CD4-positive, alpha-beta T cell (primary cell): ENCODE measurements at regions not wholly inside any gene's neighbourhood (a gene's known extent, or its start where the extent isn't known, plus 50 kb on each side); places are given as distances from the start of the nearest gene placed in this dataset.

Experiments
- ATAC-seq: fragments of 200-7000 bp; cut with Tn5 transposase; one replicate; pipeline ENCODE4 v1.10.0; 2022; ENCODE audit warnings: mild to moderate bottlenecking; ENCODE audit not compliant: poor library complexity
- CTCF ChIA-PET: fragments of 350-600 bp; sonication (Branson Sonifier 250); formaldehyde crosslinking; loops from one replicate; lab custom pipeline; 2021; ENCODE audit warnings: antibody characterized with exemption, inconsistent platforms; lab: Charles Lee
- POLR2A ChIA-PET: fragments of 350-600 bp; sonication (Branson Sonifier 250); formaldehyde crosslinking; loops from one replicate; lab custom pipeline; 2021; ENCODE audit warnings: antibody characterized with exemption, inconsistent platforms; lab: Charles Lee
- DNase-seq, 14 experiments: peaks; one replicate each; pipeline ENCODE4 v3.0.0-alpha.2; 2013 to 2020; ENCODE audit warnings: mixed read lengths in 2 of 14
- H3K27ac ChIP-seq, 2 donors: one replicate each; pipeline versions ENCODE4 v1.5.1 to v1.7.0; 2013; ENCODE audit warnings: low read length in 2 of 2, low read depth in 1 of 2, mild to moderate bottlenecking in 1 of 2
- H3K27me3 ChIP-seq, 2 experiments: 1 replicate in 1 of 2; 2 replicates in 1 of 2; pipeline versions ENCODE4 v1.6.1 to v1.7.0; 2013; ENCODE audit warnings: low read length in 2 of 2, control low read depth in 1 of 2, mild to moderate bottlenecking in 1 of 2, moderate library complexity in 1 of 2; ENCODE audit not compliant: insufficient read depth in 2 of 2, control insufficient read depth in 1 of 2
- H3K36me3 ChIP-seq: one replicate; pipeline ENCODE4 v1.6.1; 2013; ENCODE audit warnings: low read length, control low read depth; ENCODE audit not compliant: insufficient read depth
- H3K4me1 ChIP-seq: one replicate; pipeline ENCODE4 v1.6.1; 2013; ENCODE audit warnings: low read length, control low read depth; ENCODE audit not compliant: insufficient read depth
- H3K4me3 ChIP-seq: one replicate; pipeline ENCODE4 v1.5.1; 2013; ENCODE audit warnings: mild to moderate bottlenecking, low read length, moderate library complexity
- H3K9me3 ChIP-seq, 2 experiments: 1 replicate in 1 of 2; 2 replicates in 1 of 2; pipeline versions ENCODE4 v1.6.1 to v1.7.0; 2013; ENCODE audit warnings: low read length in 2 of 2, mild to moderate bottlenecking in 2 of 2, control low read depth in 1 of 2, moderate library complexity in 1 of 2; ENCODE audit not compliant: control insufficient read depth in 1 of 2, insufficient read depth in 1 of 2
- H3K27ac Mint-ChIP-seq: one replicate; pipeline ENCODE4 v1.8.0; 2020; ENCODE audit warnings: mixed read lengths
- H3K27me3 Mint-ChIP-seq: one replicate; pipeline ENCODE4 v1.8.0; 2021; ENCODE audit warnings: mixed read lengths
- H3K36me3 Mint-ChIP-seq: one replicate; pipeline ENCODE4 v1.8.0; 2021; ENCODE audit warnings: low read depth, mixed read lengths
- H3K4me1 Mint-ChIP-seq: one replicate; pipeline ENCODE4 v1.8.0; 2021; ENCODE audit warnings: low read depth, mixed read lengths
- H3K4me3 Mint-ChIP-seq: one replicate; pipeline ENCODE4 v1.8.0; 2020; ENCODE audit warnings: mild to moderate bottlenecking, mixed read lengths
- H3K9me3 Mint-ChIP-seq: one replicate; pipeline ENCODE4 v1.8.0; 2020; ENCODE audit warnings: mixed read lengths
- CTCF ChIP-seq: fragments of 200-600 bp; IDR thresholded peaks from one replicate; pipeline ENCODE4 v1.8.0; 2022; ENCODE audit warnings: antibody characterized with exemption, mild to moderate bottlenecking
- intact Hi-C, 2 experiments: fragments of 100-400 bp; cut with DNase I in 1 of 2; cut with micrococcal nuclease in 1 of 2; formaldehyde crosslinking; loops; one replicate each; pipeline versions ENCODE4 v1.15.1 to v1.9.0; 2023 to 2025; cut with DNase I, micrococcal nuclease

- H3K4me3 ChIP-seq = no peak overlapping the region
- TF ChIP-seq CTCF = no peak
- no peaks in the 10 kb centered on the region for H3K9me3 ChIP-seq
- CTCF ChIA-PET = no interaction called here
- no peak overlapping the region for H3K27ac Mint-ChIP-seq
- H3K27me3 ChIP-seq = no peaks in the 10 kb centered on the region
- intact Hi-C loops = no loop called here
- H3K9me3 Mint-ChIP-seq = no peaks in the 10 kb centered on the region
- no peaks in the 10 kb centered on the region for H3K4me1 Mint-ChIP-seq
- no peak for DNase-seq
- no peak overlapping the region for H3K4me3 Mint-ChIP-seq
- POLR2A ChIA-PET = no interaction called here
- no peaks in the 10 kb centered on the region for H3K4me1 ChIP-seq
- no peaks in the 10 kb centered on the region for H3K36me3 Mint-ChIP-seq
- no peaks in the 10 kb centered on the region for H3K36me3 ChIP-seq
- peaks cover 5% of the 10 kb centered on the region for H3K27me3 Mint-ChIP-seq
- no peak overlapping the region for H3K27ac ChIP-seq
- no peak for ATAC-seq
Observed at GRCh38 chr6:91013511-91013910, 426.6 kb upstream of the MAP3K7 start.

- DNase-seq (no peak), ATAC-seq (no peak)
- Mint-ChIP-seq H3K9me3 (no peaks in the 10 kb centered on the region), H3K36me3 (no peaks in the 10 kb centered on the region), H3K27ac (no peak overlapping the region), H3K4me3 (no peak overlapping the region), H3K4me1 (no peaks in the 10 kb centered on the region), H3K27me3 (peaks cover 4% of the 10 kb centered on the region)
- ChIA-PET CTCF (no interaction called here), POLR2A (no interaction called here)
- H3K27me3 ChIP-seq = no peaks in the 10 kb centered on the region
- intact Hi-C loops = no loop called here
- H3K27ac ChIP-seq = no peak overlapping the region
- H3K4me3 ChIP-seq = no peak overlapping the region
- H3K4me1 ChIP-seq = no peaks in the 10 kb centered on the region
- TF ChIP-seq CTCF = no peak
- H3K9me3 ChIP-seq = no peaks in the 10 kb centered on the region
- no peaks in the 10 kb centered on the region for H3K36me3 ChIP-seq
Observed at GRCh38 chr6:90997076-90997475, 410.2 kb upstream of the MAP3K7 start.

GRCh38 chr6:90993770-90994169 is 406.9 kb upstream of the MAP3K7 start:
- no peak for DNase-seq
- no peak for ATAC-seq
- Mint-ChIP-seq H3K4me3 (no peak overlapping the region), H3K27me3 (peaks cover 4% of the 10 kb centered on the region), H3K36me3 (no peaks in the 10 kb centered on the region), H3K9me3 (no peaks in the 10 kb centered on the region), H3K27ac (no peak overlapping the region), H3K4me1 (no peaks in the 10 kb centered on the region)
- no peak overlapping the region for H3K27ac ChIP-seq
- no peaks in the 10 kb centered on the region for H3K36me3 ChIP-seq
- no peaks in the 10 kb centered on the region for H3K9me3 ChIP-seq
- no peak for TF ChIP-seq CTCF
- H3K4me3 ChIP-seq = no peak overlapping the region
- H3K4me1 ChIP-seq = no peaks in the 10 kb centered on the region
- intact Hi-C loops = no loop called here
- ChIA-PET POLR2A (no interaction called here), CTCF (no interaction called here)
- H3K27me3 ChIP-seq = no peaks in the 10 kb centered on the region
